Breast epithelium (tissue), 4 donors: ENCODE measurements at regions not wholly inside any gene's neighbourhood (a gene's known extent, or its start where the extent isn't known, plus 50 kb on each side); places are given as distances from the start of the nearest gene placed in this dataset.

Experiments
- DNase-seq, 2 donors: peaks; one replicate each; pipeline ENCODE4 v3.0.0-alpha.2; 2019; ENCODE audit warnings: low spot score in 2 of 2
- H3K27ac ChIP-seq, 2 donors: fragments of 200-600 bp; sonication (generic) in 1 of 2; one replicate each; pipeline ENCODE4 v1.5.1; 2016 to 2019; ENCODE audit warnings: mild to moderate bottlenecking in 1 of 2
- H3K27me3 ChIP-seq, 2 donors: fragments of 200-600 bp; sonication (generic) in 1 of 2; one replicate each; pipeline versions ENCODE4 v1.5.1 to v1.6.0; 2017 to 2019; ENCODE audit warnings: control low read depth in 1 of 2, mild to moderate bottlenecking in 1 of 2
- H3K36me3 ChIP-seq: fragments of 200-600 bp; one replicate; pipeline ENCODE4 v1.5.1; 2019
- H3K4me1 ChIP-seq, 2 donors: fragments of 200-600 bp; sonication (generic); one replicate each; pipeline ENCODE4 v1.5.1; 2016 to 2019; ENCODE audit warnings: control low read depth in 1 of 2
- H3K4me3 ChIP-seq, 3 donors: fragments of 200-600 bp; sonication (generic); 1 replicate in 2 of 3; 2 replicates in 1 of 3; pipeline ENCODE4 v1.5.1; 2016 to 2019; ENCODE audit warnings: mild to moderate bottlenecking in 3 of 3, moderate library complexity in 2 of 3
- H3K9me3 ChIP-seq, 2 donors: fragments of 200-600 bp; sonication (generic) in 1 of 2; one replicate each; pipeline ENCODE4 v1.5.1; 2016 to 2019; ENCODE audit warnings: control low read depth in 1 of 2
- POLR2A ChIP-seq: fragments of 450-650 bp; IDR thresholded peaks from one replicate; pipeline ENCODE4 v1.6.1; 2016; ENCODE audit warnings: antibody characterized with exemption, mild to moderate bottlenecking, moderate library complexity
- POLR2AphosphoS5 ChIP-seq, 3 donors: sonication (generic); formaldehyde crosslinking; IDR thresholded peaks; one replicate each; pipeline ENCODE4 v1.6.1; 2017; ENCODE audit warnings: antibody characterized with exemption in 3 of 3
- intact Hi-C: fragments of 100-400 bp; cut with DNase I; formaldehyde crosslinking; loops from one replicate; pipeline ENCODE4 v1.15.1; 2023; ENCODE audit warnings: low total_unique reads
- TF ChIP-seq, protein P1 (sequence below), 3 donors: fragments of 450-650 bp; IDR thresholded peaks; one replicate each; pipeline ENCODE4 v1.5.1; 2016 to 2017; ENCODE audit warnings: antibody characterized with exemption in 3 of 3, mild to moderate bottlenecking in 3 of 3, moderate library complexity in 3 of 3

DNA sequence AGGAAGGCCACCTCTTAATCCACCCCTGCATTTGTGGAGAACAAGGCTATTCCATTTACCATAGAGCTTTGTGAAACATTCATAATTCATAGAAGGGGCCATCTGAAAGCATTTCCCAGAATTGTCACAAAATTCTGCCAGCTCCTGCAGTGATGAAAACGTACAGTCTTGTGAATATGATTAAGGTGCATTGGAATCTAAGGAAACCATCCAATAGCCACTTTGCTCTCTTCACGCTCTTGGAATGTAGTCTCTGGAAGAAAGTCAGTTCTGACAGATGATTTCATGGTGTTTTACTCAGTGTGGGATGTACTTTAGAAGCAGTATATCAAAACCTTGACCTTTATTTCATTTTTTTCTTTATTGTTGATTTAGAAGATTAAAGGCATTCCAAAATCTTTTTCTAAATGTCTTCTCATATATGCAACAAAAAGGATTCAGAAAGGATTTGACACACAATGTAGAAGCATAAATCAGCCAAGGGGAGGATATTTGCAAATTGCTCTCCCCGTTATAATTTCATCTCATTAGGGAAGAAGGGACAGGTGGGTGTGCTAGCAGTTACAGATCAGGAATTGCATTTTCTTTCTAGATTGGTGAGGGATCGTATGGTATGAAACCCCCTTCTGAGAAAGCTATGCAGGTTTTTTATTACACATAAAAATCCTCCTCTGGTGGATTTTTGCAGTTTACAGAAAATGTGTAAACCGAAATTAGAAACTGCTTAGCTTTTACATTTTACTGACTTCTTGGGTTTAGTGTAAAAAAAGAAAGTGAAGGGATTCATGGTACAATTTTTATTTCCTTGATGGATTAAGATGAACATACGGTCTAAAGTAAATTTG is 390.2 kb downstream of the LRIG3 start:
- H3K4me1 ChIP-seq = no peaks in the 10 kb centered on the region
- H3K27me3 ChIP-seq = no peaks in the 10 kb centered on the region
- no peaks in the 10 kb centered on the region for H3K36me3 ChIP-seq
- no peak for DNase-seq
- no peaks in the 10 kb centered on the region for H3K9me3 ChIP-seq
- no peak overlapping the region for H3K27ac ChIP-seq
- no peak overlapping the region for H3K4me3 ChIP-seq
- intact Hi-C loops = no loop called here
- TF ChIP-seq POLR2AphosphoS5 (IDR thresholded peaks at IDR 0.05) (no peak), POLR2A (no peak)
- TF ChIP-seq, protein P1, sequence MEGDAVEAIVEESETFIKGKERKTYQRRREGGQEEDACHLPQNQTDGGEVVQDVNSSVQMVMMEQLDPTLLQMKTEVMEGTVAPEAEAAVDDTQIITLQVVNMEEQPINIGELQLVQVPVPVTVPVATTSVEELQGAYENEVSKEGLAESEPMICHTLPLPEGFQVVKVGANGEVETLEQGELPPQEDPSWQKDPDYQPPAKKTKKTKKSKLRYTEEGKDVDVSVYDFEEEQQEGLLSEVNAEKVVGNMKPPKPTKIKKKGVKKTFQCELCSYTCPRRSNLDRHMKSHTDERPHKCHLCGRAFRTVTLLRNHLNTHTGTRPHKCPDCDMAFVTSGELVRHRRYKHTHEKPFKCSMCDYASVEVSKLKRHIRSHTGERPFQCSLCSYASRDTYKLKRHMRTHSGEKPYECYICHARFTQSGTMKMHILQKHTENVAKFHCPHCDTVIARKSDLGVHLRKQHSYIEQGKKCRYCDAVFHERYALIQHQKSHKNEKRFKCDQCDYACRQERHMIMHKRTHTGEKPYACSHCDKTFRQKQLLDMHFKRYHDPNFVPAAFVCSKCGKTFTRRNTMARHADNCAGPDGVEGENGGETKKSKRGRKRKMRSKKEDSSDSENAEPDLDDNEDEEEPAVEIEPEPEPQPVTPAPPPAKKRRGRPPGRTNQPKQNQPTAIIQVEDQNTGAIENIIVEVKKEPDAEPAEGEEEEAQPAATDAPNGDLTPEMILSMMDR (IDR thresholded peaks at IDR 0.05) = no peak

DNA sequence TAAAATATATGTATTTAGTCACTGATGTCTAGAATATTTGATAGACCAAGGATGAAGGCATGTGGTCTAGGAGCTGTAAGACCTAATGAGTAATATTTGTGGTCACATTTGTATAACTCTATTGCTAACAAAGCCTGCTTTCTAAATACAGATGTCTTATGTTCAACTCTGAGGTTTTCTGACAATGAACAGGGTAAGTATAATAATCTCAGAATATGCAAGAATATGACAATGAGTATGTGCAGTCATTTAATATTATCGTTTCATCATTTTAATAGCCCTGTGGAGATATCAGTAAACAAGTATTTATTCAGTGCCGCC is 389.6 kb downstream of the LRIG3 start:
- no peak overlapping the region for H3K4me3 ChIP-seq
- no peaks in the 10 kb centered on the region for H3K4me1 ChIP-seq
- no peaks in the 10 kb centered on the region for H3K9me3 ChIP-seq
- no peak for DNase-seq
- intact Hi-C loops = no loop called here
- no peaks in the 10 kb centered on the region for H3K27me3 ChIP-seq
- no peaks in the 10 kb centered on the region for H3K36me3 ChIP-seq
- H3K27ac ChIP-seq = no peak overlapping the region
- TF ChIP-seq POLR2A = no peak

DNA sequence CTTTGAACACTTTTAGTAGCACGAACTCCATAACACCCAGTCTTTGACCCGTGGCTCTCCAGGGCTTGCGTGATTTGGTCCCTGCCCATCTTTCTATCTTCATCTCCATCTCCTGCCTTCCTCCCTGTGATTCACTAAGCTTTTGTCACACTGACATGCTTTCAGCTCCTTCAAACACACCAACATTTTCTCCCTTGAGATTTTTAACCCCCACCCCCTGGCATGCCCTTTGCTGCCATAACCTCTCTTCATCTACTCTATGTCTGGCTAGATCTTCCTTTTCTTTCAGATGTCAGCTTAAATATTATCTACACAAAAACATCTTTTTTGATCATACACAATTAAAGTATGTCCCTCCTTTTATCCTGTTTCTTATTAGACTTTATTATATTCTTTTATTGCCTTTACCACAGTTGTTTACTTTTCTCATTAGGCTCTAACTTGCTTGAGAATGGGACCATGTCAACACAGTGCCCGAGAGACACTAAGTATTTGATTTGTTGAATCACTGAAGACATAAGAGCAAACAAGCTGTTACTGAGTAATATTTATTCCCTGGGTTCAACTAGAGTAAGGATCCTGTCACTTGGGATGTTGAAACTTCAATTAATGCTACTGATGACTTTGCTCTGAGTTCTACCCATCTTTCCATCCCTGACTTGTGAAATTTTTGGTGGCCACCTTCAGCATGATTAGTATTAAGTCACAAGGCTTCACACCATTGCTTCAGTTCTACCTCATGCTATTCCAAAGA is 387.3 kb downstream of the LRIG3 start:
- TF ChIP-seq POLR2A (no peak), POLR2AphosphoS5 (IDR thresholded peaks at IDR 0.05) (no peak)
- TF ChIP-seq, protein P1 (IDR thresholded peaks at IDR 0.05) = no peak
- Histone ChIP-seq H3K27ac (no peak overlapping the region), H3K4me3 (no peak overlapping the region), H3K4me1 (no peaks in the 10 kb centered on the region), H3K27me3 (no peaks in the 10 kb centered on the region), H3K9me3 (no peaks in the 10 kb centered on the region), H3K36me3 (no peaks in the 10 kb centered on the region)
- no peak for DNase-seq
- intact Hi-C loops = no loop called here

DNA sequence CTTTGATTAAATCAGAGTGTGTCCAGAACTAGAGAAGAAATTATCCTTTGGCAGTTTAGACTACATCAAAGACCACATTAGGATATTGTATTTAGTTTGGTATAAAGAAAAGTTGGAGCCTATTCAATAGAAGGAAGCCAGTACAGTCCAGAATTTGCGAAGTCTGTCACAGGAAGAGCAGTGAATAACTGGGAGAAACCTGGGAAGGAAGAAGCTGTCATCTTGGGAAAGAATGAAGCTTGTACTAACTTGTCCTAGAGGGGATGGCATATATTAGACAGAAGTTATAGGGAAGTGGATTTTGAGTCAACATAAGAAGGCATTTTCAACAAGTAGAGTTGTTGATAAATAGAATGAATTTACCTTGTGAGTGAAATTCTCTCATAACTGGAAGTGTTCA is 386.7 kb downstream of the LRIG3 start:
- intact Hi-C loops = no loop called here
- no peak for DNase-seq
- TF ChIP-seq, protein P1 (IDR thresholded peaks at IDR 0.05) = no peak
- no peak for TF ChIP-seq POLR2AphosphoS5 (IDR thresholded peaks at IDR 0.05)
- no peak for TF ChIP-seq POLR2A
- Histone ChIP-seq H3K4me3 (no peak overlapping the region), H3K9me3 (no peaks in the 10 kb centered on the region), H3K36me3 (no peaks in the 10 kb centered on the region), H3K27ac (no peak overlapping the region), H3K4me1 (no peaks in the 10 kb centered on the region), H3K27me3 (no peaks in the 10 kb centered on the region)

DNA sequence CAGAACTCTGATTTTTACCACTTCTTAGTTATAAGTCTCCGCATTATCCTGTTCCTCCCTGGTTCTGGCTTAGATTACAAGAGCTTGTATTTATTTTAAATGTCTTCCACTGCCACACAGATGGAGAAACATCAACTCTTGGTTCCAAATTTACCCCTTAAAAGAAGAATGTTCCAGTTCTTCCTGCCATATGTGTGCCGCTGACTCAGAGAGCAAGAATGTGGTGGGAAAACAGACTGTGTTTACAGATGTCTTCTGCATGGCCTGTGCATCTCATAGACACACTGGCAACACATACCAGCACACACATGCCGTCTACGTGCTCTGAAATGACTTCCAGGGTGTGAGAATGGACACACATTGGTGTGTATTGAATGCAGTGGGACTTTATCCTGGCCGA is 383.0 kb downstream of the LRIG3 start:
- no peak for DNase-seq
- intact Hi-C loops = no loop called here
- Histone ChIP-seq H3K4me1 (no peaks in the 10 kb centered on the region), H3K9me3 (no peaks in the 10 kb centered on the region), H3K36me3 (no peaks in the 10 kb centered on the region), H3K27me3 (no peaks in the 10 kb centered on the region), H3K27ac (no peak overlapping the region), H3K4me3 (no peak overlapping the region)
- no peak for TF ChIP-seq POLR2AphosphoS5 (IDR thresholded peaks at IDR 0.05)
- TF ChIP-seq, protein P1 (IDR thresholded peaks at IDR 0.05) = no peak
- TF ChIP-seq POLR2A = no peak
